Trophoblast cell (in vitro differentiated cells and primary cell): ENCODE measurements at regions not wholly inside any gene's neighbourhood (a gene's known extent, or its start where the extent isn't known, plus 50 kb on each side); places are given as distances from the start of the nearest gene placed in this dataset.

Experiments
- DNase-seq, 2 donors: peaks; one replicate each; pipeline ENCODE4 v3.0.0-alpha.2; 2016
- H2AFZ ChIP-seq: 2 replicates; pipeline ENCODE4 v1.6.1; 2013; ENCODE audit warnings: low read length, moderate library complexity, mild to moderate bottlenecking; ENCODE audit not compliant: insufficient read depth, poor library complexity
- H2AK5ac ChIP-seq: 2 replicates; pipeline ENCODE4 v1.6.1; 2013; ENCODE audit warnings: mild to moderate bottlenecking, low read length
- H2BK120ac ChIP-seq: 2 replicates; pipeline ENCODE4 v1.6.1; 2013; ENCODE audit warnings: low read length, mild to moderate bottlenecking, moderate library complexity; ENCODE audit not compliant: insufficient read depth, poor library complexity
- H2BK12ac ChIP-seq: 2 replicates; pipeline ENCODE4 v1.6.1; 2013; ENCODE audit warnings: mild to moderate bottlenecking, low read length, moderate library complexity
- H2BK5ac ChIP-seq: 2 replicates; pipeline ENCODE4 v1.6.1; 2013; ENCODE audit warnings: low read length, low read depth, moderate library complexity, mild to moderate bottlenecking; ENCODE audit not compliant: poor library complexity
- H3K14ac ChIP-seq: 2 replicates; pipeline ENCODE4 v1.6.1; 2013; ENCODE audit warnings: mild to moderate bottlenecking, low read length
- H3K18ac ChIP-seq: 2 replicates; pipeline ENCODE4 v1.6.1; 2013; ENCODE audit warnings: mild to moderate bottlenecking, low read length
- H3K23ac ChIP-seq: 2 replicates; pipeline ENCODE4 v1.6.1; 2013; ENCODE audit warnings: low read length
- H3K27ac ChIP-seq: 2 replicates; pipeline ENCODE4 v1.5.1; 2013; ENCODE audit warnings: low read depth, mild to moderate bottlenecking, inconsistent platforms, low read length, moderate library complexity
- H3K27me3 ChIP-seq: 2 replicates; pipeline ENCODE4 v1.6.1; 2013; ENCODE audit warnings: inconsistent platforms, mild to moderate bottlenecking, low read length, moderate library complexity; ENCODE audit not compliant: insufficient read depth
- H3K36me3 ChIP-seq, 2 experiments: 1 replicate in 1 of 2; 2 replicates in 1 of 2; pipeline ENCODE4 v1.6.1; 2013; ENCODE audit warnings: low read length in 2 of 2, mild to moderate bottlenecking in 2 of 2, moderate library complexity in 1 of 2; ENCODE audit not compliant: insufficient read depth in 2 of 2, control insufficient read depth in 1 of 2
- H3K4ac ChIP-seq: 2 replicates; pipeline ENCODE4 v1.6.1; 2013; ENCODE audit warnings: low read depth, mild to moderate bottlenecking, low read length, moderate library complexity
- H3K4me1 ChIP-seq, 2 experiments: 1 replicate in 1 of 2; 2 replicates in 1 of 2; pipeline ENCODE4 v1.6.1; 2013; ENCODE audit warnings: low read length in 2 of 2, mild to moderate bottlenecking in 2 of 2, moderate library complexity in 1 of 2; ENCODE audit not compliant: insufficient read depth in 2 of 2, control insufficient read depth in 1 of 2
- H3K4me2 ChIP-seq: 2 replicates; pipeline ENCODE4 v1.6.1; 2013; ENCODE audit warnings: inconsistent platforms, mild to moderate bottlenecking, low read length, moderate library complexity
- H3K4me3 ChIP-seq: 2 replicates; pipeline ENCODE4 v1.5.1; 2013; ENCODE audit warnings: mild to moderate bottlenecking, low read depth, low read length, inconsistent platforms
- H3K79me1 ChIP-seq: one replicate; pipeline ENCODE4 v1.6.1; 2013; ENCODE audit warnings: low read length
- H3K79me2 ChIP-seq: 2 replicates; pipeline ENCODE4 v1.6.1; 2013; ENCODE audit warnings: low read length, mild to moderate bottlenecking; ENCODE audit not compliant: control insufficient read depth, insufficient read depth, poor library complexity
- H3K9ac ChIP-seq: 2 replicates; pipeline ENCODE4 v1.6.1; 2013; ENCODE audit warnings: mild to moderate bottlenecking, low read length
- H3K9me3 ChIP-seq: 2 replicates; pipeline ENCODE4 v1.6.1; 2013; ENCODE audit warnings: low read depth, mild to moderate bottlenecking, control low read depth, inconsistent platforms, low read length; ENCODE audit not compliant: insufficient read depth
- H4K12ac ChIP-seq: 2 replicates; pipeline ENCODE4 v1.6.1; 2013; ENCODE audit warnings: low read depth, mild to moderate bottlenecking, low read length, moderate library complexity
- H4K8ac ChIP-seq: 2 replicates; pipeline ENCODE4 v1.6.1; 2013; ENCODE audit warnings: low read depth, mild to moderate bottlenecking, low read length, moderate library complexity
- H4K91ac ChIP-seq: one replicate; pipeline ENCODE4 v1.6.1; 2013; ENCODE audit warnings: low read depth, mild to moderate bottlenecking, low read length, moderate library complexity
- WGBS: extraction: QIAGEN DNeasy Blood & Tissue Kit; methylation state at CpG from one replicate; pipeline ENCODE4 v1.1.7; 2013; ENCODE audit warnings: missing lambda C conversion rate; ENCODE audit not compliant: insufficient read length, insufficient coverage; ENCODE audit errors: extremely low coverage; 5-methylcytosine and 5-hydroxymethylcytosine counted together

- H2BK5ac ChIP-seq = no peak overlapping the region
These were observed 286.5 kb downstream of the ZNF608 start for GRCh38 chr5:124459984-124460383.

DNA sequence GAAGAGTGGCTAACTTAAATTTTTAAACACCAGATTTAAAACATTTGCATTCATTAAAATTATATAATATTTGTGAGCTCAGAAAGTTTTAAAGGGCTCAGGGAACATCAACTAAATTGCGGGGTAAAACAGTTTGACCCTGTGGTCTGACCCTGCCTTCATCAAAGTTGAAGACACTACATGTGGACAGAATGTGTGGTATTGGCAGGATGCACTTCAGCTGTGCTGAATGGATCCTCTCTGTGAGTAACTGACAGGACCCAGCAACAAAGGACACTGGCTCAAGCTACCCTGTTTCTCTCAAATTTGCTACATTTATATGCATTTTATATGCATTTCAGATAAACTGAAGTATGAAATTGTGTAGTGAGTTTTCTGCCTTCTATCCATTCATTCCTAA, 288.5 kb downstream of the ZNF608 start:
- Histone ChIP-seq H4K91ac (no peak overlapping the region), H3K18ac (no peak overlapping the region), H3K36me3 (no peaks in the 10 kb centered on the region), H2AK5ac (no peak overlapping the region), H3K79me2 (no peaks in the 10 kb centered on the region), H3K4me3 (no peak overlapping the region), H3K14ac (no peak overlapping the region), H4K8ac (no peak overlapping the region), H2AFZ (no peak overlapping the region), H3K4ac (no peak overlapping the region), H3K9ac (no peak overlapping the region), H3K27ac (no peak overlapping the region), H2BK120ac (no peak overlapping the region), H3K4me2 (no peak overlapping the region), H3K4me1 (no peaks in the 10 kb centered on the region), H2BK5ac (no peak overlapping the region), H3K27me3 (no peaks in the 10 kb centered on the region), H4K12ac (no peak overlapping the region), H3K23ac (no peak overlapping the region), H3K9me3 (no peaks in the 10 kb centered on the region), H2BK12ac (no peak overlapping the region), H3K79me1 (no peaks in the 10 kb centered on the region)
- no peak for DNase-seq
- WGBS = no CpG with 5 or more reads among the region's 1 CpG

More at GRCh38 chr5:124459984-124460383, 286.5 kb downstream of the ZNF608 start:
- Histone ChIP-seq H3K27ac (no peak overlapping the region), H3K79me1 (no peaks in the 10 kb centered on the region), H3K4me3 (no peak overlapping the region), H3K14ac (no peak overlapping the region), H2AK5ac (no peak overlapping the region), H3K18ac (no peak overlapping the region), H4K91ac (no peak overlapping the region), H3K36me3 (no peaks in the 10 kb centered on the region), H3K23ac (no peak overlapping the region), H4K12ac (no peak overlapping the region), H3K79me2 (no peaks in the 10 kb centered on the region), H3K4ac (no peak overlapping the region), H2BK12ac (no peak overlapping the region), H3K27me3 (no peaks in the 10 kb centered on the region), H3K4me1 (no peaks in the 10 kb centered on the region), H3K9ac (no peak overlapping the region), H4K8ac (no peak overlapping the region), H3K9me3 (no peaks in the 10 kb centered on the region), H2BK120ac (no peak overlapping the region), H2AFZ (no peak overlapping the region), H3K4me2 (no peak overlapping the region)
- no CpG with 5 or more reads among the region's 6 CpGs for WGBS
- no peak for DNase-seq

GRCh38 chr5:124457101-124457500, 289.3 kb downstream of the ZNF608 start:
- Histone ChIP-seq H3K79me2 (no peaks in the 10 kb centered on the region), H2BK120ac (no peak overlapping the region), H3K9ac (no peak overlapping the region), H3K14ac (no peak overlapping the region), H2AFZ (no peak overlapping the region), H4K91ac (no peak overlapping the region), H3K79me1 (no peaks in the 10 kb centered on the region), H2BK12ac (no peak overlapping the region), H3K4me2 (no peak overlapping the region), H3K27me3 (no peaks in the 10 kb centered on the region), H3K36me3 (no peaks in the 10 kb centered on the region), H3K27ac (no peak overlapping the region), H2AK5ac (no peak overlapping the region), H3K4ac (no peak overlapping the region), H3K4me3 (no peak overlapping the region), H3K9me3 (no peaks in the 10 kb centered on the region), H3K4me1 (peaks cover 0 to 4% of the 10 kb centered on the region in 2 experiments), H2BK5ac (no peak overlapping the region), H3K18ac (no peak overlapping the region), H4K12ac (no peak overlapping the region), H3K23ac (no peak overlapping the region), H4K8ac (no peak overlapping the region)
- no CpG with 5 or more reads among the region's 5 CpGs for WGBS
- no peak for DNase-seq

- Histone ChIP-seq H4K91ac (no peak overlapping the region), H4K8ac (no peak overlapping the region), H2BK12ac (no peak overlapping the region)
These were observed 290.2 kb downstream of the ZNF608 start for GRCh38 chr5:124456249-124456648.

More at GRCh38 chr5:124456249-124456648, 290.2 kb downstream of the ZNF608 start:
- H2AK5ac ChIP-seq = no peak overlapping the region
- DNase-seq = peak in 1 of 2 donors; percentile 64
- H3K9me3 ChIP-seq = no peaks in the 10 kb centered on the region
- H2AFZ ChIP-seq = no peak overlapping the region
- no CpG with 5 or more reads among the region's 3 CpGs for WGBS
- no peaks in the 10 kb centered on the region for H3K79me1 ChIP-seq
- no peak overlapping the region for H3K4me3 ChIP-seq
- peaks cover 0 to 4% of the 10 kb centered on the region in 2 experiments for H3K4me1 ChIP-seq
- H2BK5ac ChIP-seq = no peak overlapping the region
- H2BK120ac ChIP-seq = no peak overlapping the region
- H4K12ac ChIP-seq = no peak overlapping the region
- H3K14ac ChIP-seq = no peak overlapping the region
- no peak overlapping the region for H3K4ac ChIP-seq
- H3K4me2 ChIP-seq = no peak overlapping the region
- H3K9ac ChIP-seq = no peak overlapping the region
- H3K36me3 ChIP-seq = no peaks in the 10 kb centered on the region
- H3K18ac ChIP-seq = no peak overlapping the region
- no peaks in the 10 kb centered on the region for H3K27me3 ChIP-seq
- H3K27ac ChIP-seq = no peak overlapping the region
- H3K79me2 ChIP-seq = no peaks in the 10 kb centered on the region
- no peak overlapping the region for H3K23ac ChIP-seq
